NCI-H2196 (cell line): ENCODE measurements at regions not wholly inside any gene's neighbourhood (a gene's known extent, or its start where the extent isn't known, plus 50 kb on each side); places are given as distances from the start of the nearest gene placed in this dataset.
"Not testable (repeated sequence)": the region's sequence is repeated elsewhere in the genome, so short reads cannot be mapped to it uniquely, and the experiment has no call there.

Experiments
- DNase-seq: peaks from one replicate; lab custom pipeline; 2025; ENCODE audit not compliant: unreplicated experiment; lab: John Stamatoyannopoulos, UW

DNA sequence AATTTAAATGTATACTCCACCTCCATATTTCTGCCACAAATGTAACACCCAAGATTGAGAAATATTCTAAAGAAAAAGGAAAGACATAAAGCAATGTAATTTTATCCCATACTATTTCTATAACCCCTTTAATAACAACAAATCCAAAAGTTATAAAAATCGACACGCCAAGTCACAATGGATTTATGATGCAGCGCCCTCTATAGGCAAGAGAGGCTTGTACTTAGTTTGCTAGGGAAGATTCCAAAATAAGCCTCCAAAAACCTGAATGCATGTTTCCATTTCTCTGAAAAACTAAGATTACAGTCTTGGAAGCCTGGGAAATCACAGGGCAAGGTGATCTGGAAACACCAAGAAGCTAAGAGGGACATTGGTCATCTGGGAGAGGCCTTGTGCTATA, 1389.3 kb downstream of the CDY2B start:
- DNase-seq: no peak

DNA sequence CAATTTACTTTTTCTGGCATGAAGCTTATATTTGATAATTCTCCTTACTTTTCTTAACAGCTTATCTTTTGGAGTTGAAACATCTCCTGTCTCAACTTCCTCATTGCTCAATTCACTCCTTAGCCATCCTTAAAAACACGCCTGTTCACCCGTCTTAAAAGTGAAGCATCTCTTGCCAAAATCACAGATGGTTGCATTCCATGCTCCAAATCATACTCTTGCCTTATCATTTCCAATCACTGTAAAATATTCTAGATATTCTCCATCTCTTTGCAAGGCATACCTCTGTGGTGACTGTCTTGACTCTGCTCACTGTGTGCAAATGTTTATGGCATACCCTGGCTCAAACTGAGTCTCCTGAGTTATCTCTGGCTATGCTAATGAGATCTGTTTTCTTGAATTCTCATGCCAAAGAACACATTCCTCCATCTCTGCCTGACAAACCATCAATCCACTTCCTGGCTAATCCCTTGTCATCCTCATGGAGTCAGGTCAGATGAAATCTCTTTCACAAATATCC, 1393.3 kb downstream of the CDY2B start:
- DNase-seq: no peak

DNA sequence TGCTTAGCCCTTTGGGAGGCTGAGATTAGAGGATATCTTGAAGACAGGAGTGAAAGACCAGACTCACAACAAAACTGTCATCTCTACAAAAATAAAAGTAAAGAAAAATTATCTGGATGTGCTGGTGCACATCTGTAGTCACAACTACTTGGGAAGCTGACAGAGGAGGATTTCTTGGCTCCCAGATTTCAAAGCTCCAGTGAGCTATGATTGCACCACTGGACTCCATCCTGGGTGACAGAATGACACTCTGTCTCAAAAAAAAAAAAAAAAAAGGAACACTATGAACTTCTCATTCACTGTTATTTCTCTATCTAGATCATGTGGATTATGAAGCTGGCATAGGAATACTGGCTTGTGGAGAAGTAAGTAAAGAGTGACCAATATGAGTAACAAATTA, 1400.0 kb downstream of the CDY2B start:
- no peak for DNase-seq

DNA sequence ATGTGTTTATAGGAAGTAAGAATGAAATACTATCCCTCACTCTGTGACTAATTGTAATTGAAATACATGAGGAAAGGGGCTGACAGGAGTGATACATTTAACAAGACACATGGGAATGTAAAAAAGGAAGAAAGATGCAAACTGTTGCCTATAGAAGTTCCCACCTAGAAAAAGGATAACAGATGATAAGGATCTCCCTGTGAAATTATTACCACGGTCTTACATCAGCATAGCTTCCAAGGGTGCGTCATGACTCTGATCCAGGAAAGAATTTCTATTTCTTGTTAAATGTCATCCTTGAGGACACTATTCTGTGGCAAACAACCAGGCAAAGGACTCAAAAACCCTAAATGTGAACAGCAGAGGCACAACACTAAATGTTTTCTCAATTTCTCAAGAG, 1406.0 kb downstream of the CDY2B start:
- DNase-seq: no peak

DNA sequence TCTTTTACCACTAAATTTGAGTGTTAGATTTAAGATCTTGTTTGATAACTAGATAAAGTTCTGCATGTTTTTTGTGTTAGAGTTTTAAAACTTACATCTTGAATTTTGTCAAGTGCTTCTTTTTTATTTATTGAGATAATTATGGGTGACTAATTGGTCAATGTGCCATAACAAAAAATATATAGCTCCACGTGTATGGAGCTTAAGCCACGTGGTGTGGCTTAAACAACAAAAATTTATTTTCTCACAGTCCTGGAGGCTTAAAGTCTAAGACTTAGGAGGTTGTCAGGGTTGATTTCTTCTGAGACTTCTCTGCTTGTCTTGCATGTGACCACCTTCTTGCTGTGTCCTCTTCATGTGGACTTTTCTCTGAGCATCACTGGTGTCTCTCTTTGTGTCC, 1425.2 kb downstream of the CDY2B start:
- DNase-seq: no peak

DNA sequence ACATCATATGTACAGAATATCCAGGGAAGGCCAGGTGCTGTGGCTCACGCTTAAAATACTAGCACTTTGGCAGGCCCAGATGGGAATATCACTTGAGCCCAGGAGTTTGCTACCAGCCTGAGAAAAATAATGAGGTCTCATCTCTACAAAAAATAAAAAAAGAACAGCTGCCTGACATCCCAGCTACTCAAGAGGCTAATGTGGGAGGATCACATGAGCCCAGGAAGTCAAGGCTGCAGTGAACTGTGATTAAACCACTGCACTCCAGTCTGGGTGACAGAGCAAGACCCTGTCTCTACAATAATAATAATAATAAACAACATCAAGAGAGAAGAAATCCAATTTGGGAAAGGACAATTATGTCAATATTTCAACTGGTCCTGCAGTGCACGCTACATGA, 1433.9 kb downstream of the CDY2B start:
- no peak for DNase-seq

DNA sequence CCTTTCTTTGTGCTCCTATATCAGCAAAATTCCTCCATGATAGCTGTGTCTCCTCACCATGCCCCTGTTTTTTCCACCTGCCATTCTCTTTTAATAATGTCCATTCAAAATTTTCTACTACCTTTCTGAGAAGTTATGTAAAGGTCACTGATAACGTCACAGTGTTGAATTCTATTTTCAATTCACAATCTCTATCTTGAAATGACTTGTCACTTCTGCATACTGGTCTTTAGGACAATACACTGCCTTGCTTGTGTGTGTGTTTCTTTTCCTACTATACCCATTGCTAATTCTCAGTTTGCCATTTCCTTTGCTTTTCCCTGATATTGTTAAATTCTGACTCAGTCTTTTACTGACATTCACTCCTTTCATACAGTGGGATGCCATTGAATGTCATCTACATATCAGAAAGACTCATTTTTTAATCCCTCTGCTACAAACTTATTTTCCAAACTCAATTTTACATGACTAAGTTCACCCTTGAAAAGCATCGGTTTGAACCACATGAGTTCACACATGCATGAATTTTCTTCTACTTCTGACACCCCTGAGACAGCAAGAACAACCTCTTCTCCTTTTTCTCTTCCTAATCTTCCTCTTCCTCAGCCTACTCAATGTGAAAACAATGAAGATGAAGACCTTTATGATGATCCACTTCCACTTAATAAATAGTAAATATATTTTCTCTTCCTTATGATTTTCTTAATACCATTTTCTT, 1470.7 kb downstream of the CDY2B start:
- not testable (repeated sequence) for DNase-seq

DNA sequence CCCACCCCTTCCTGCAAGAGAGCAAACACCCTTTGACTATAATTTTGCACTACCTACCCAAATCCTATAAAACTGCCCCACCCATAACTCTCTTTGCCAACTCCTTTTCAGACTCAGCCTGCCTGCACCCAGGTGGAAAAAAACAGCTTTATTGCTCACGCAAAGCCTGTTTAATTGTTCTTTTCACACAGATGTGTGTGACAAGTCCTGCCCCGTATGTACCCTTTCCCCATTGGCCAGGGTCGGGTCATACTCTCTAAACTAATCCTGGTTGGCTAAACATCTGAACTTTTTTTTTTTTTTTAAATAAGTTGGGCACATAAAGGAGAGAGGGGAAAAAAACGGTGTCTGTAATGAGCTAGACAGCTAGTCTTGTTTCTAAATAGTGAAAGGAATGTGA, 1500.6 kb downstream of the CDY2B start:
- not testable (repeated sequence) for DNase-seq

DNA sequence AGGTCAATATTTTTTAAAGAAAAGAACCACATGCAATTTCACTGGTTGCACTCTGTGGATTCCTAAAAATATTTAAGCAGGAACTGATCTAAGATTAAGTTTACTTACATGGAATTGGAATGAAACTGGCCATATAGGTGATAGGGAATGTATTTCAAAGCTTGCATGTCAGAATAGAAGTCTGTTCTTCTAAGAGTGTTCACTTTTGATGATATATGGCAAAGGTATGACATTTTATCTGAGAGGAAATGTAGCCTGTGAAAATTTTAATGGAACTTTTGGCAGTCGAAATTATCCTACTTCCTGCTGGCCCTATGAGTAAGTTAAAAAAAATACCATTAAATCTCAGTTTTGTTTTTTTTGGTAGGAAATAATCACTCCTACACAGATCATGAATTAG, 1538.4 kb downstream of the CDY2B start:
- not testable (repeated sequence) for DNase-seq

DNA sequence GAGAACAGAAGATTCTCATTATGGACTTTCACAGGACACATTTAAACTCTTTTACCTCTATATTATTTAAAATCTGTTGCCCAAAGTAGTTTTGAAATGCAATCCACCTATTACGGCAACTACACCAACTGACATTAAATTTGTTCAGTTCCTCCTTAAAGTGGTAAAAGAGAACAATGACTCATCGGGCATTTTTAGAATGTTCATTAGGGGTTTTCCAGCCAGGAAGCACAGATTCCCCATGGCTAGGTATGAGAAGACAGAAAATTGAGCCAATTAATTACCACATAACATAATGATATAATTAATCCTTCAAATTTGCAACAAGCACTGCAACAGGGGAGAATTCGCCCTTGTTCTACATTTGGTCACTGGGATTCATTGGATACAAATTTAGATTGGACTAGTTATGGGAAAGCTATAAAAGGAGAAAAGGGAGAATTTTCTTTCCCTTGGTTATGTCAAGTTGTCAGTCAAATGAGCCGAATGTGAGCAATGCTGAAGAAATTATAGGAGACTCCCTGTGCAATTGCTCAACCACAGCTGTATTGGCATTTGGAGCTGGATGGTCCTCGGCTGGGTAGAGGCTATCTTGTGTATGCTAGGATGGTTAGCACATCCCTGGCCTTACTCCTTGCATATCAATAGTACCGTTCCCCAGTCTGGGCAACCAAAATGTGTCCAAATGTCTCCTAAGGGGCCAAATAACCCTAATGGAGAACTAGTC, 1549.8 kb downstream of the CDY2B start:
- not testable (repeated sequence) for DNase-seq

DNA sequence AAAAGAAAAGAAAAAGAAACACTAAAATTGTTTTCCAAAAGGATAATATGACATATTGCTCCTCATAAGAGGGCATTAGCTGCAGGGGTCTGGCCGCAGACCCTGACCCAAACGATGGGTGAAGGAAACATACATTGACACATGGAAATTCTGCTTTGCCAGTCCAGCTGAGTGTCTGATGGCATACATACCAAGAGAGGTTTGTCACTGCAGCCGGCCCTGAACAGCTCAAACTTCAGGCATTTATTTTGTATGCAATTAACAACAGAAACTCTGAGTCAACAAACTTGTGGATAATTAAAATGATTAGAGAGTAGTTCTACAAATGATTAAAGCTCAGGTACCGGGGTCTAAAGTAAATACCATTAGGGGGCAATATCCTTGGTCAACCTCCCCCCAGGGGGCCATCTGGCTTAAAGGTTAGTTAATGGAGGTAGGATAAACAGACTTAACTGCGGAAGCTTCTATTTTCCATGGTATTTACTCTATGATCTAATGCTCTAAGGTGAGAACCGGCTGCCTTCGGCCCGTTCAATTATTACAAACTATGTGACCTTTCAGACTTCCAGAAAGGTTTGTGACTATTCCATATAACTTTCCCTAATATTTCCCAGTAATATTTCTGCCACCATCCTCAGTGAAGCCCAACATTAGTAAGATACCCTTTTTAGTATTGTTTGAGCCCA, 1550.7 kb downstream of the CDY2B start:
- DNase-seq: not testable (repeated sequence)
